DND-41 (cell line): ENCODE measurements at regions not wholly inside any gene's neighbourhood (a gene's known extent, or its start where the extent isn't known, plus 50 kb on each side); places are given as distances from the start of the nearest gene placed in this dataset.

Experiments used
- CTCF ChIP-seq: IDR thresholded peaks from 2 replicates; pipeline ENCODE4 v1.5.1; 2012; ENCODE audit warnings: borderline replicate concordance, low read length, moderate library complexity, mild to moderate bottlenecking; ENCODE audit not compliant: poor library complexity, severe bottlenecking; ENCODE audit errors: extremely low read depth
- EZH2 ChIP-seq: IDR thresholded peaks from 3 replicates; pipeline ENCODE4 v1.6.1; 2012; ENCODE audit warnings: borderline replicate concordance, low read depth, mild to moderate bottlenecking, moderate library complexity, low read length, inconsistent platforms; ENCODE audit not compliant: severe bottlenecking

DNA sequence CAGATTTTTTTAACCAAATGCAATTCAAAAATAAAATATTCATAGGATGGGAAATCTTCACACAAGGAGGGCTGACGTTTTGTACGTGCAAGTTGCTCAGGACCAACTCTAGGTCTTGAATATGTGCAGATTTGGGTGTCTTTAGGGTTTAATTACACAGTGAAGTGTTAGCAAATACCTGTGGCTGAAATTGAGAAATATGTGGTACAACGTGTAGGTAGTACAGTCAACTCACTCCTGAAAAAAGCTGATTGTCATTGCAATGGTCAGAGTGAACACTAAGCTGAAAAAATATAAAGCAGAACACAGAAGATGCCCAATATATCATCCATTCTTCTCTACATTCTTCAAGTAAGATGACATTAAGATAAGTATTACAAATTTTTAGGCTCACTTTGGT is 314.3 kb downstream of the SLITRK1 start:
- TF ChIP-seq CTCF (no peak), EZH2 (no peak)
